OCI-LY3 (cell line): ENCODE measurements at regions not wholly inside any gene's neighbourhood (a gene's known extent, or its start where the extent isn't known, plus 50 kb on each side); places are given as distances from the start of the nearest gene placed in this dataset.

ENCODE experiments used
- H2AFZ ChIP-seq: fragments of 200-600, 300-600 bp; shearing (Covaris generic); 2 replicates; pipeline ENCODE4 v1.6.0; 2014; ENCODE audit warnings: antibody characterized with exemption, low read depth, low read length
- H3K27ac ChIP-seq: fragments of 200-600, 300-600 bp; sonication (generic); 2 replicates; pipeline ENCODE4 v1.5.1; 2014; ENCODE audit warnings: mild to moderate bottlenecking, low read length, moderate library complexity, mixed read lengths
- H3K27me3 ChIP-seq: fragments of 200-600, 300-600 bp; sonication (generic); 2 replicates; pipeline ENCODE4 v1.6.1; 2014; ENCODE audit warnings: low read depth, low read length, mixed read lengths
- H3K36me3 ChIP-seq: fragments of 200-600, 300-600 bp; sonication (generic); replicated peaks from 2 replicates; pipeline ENCODE3; 2014; ENCODE audit warnings: low read depth, low read length, mixed read lengths
- H3K4me1 ChIP-seq: fragments of 300-600, 200-600 bp; sonication (generic); 2 replicates; pipeline ENCODE4 v1.6.1; 2014; ENCODE audit warnings: low read length, mixed read lengths
- H3K4me2 ChIP-seq: fragments of 200-600, 300-600 bp; sonication (generic); 2 replicates; pipeline ENCODE4 v1.6.1; 2014; ENCODE audit warnings: low read length, mixed read lengths
- H3K4me3 ChIP-seq: fragments of 300-600, 200-600 bp; sonication (generic); 2 replicates; pipeline ENCODE4 v1.5.1; 2014; ENCODE audit warnings: antibody characterized with exemption, mild to moderate bottlenecking, low read length, moderate library complexity
- H3K79me2 ChIP-seq: fragments of 300-600, 200-600 bp; shearing (Covaris generic); 2 replicates; pipeline ENCODE4 v1.6.1; 2014; ENCODE audit warnings: mild to moderate bottlenecking, low read length, mixed read lengths
- H3K9ac ChIP-seq: fragments of 300-600, 200-600 bp; shearing (Covaris generic); 2 replicates; pipeline ENCODE4 v1.6.0; 2014; ENCODE audit warnings: mild to moderate bottlenecking, low read length, moderate library complexity
- H3K9me3 ChIP-seq: fragments of 200-600, 300-600 bp; shearing (Covaris generic); 2 replicates; pipeline ENCODE4 v1.6.1; 2014; ENCODE audit warnings: low read length, mixed read lengths; ENCODE audit not compliant: insufficient read depth
- H4K20me1 ChIP-seq: fragments of 200-600, 300-600 bp; sonication (generic); 2 replicates; pipeline ENCODE4 v1.6.1; 2016; ENCODE audit warnings: low read length, mixed read lengths; ENCODE audit not compliant: insufficient read depth
- CTCF ChIP-seq: fragments of 200-600, 300-600 bp; sonication (generic); IDR thresholded peaks from 2 replicates; pipeline ENCODE4 v1.5.1; 2014; ENCODE audit warnings: antibody characterized with exemption, low read length, low read depth
- EZH2phosphoT487 ChIP-seq: fragments of 200-600 bp; shearing (Covaris generic); IDR thresholded peaks from 2 replicates; pipeline ENCODE4 v1.6.1; 2018; ENCODE audit warnings: antibody characterized with exemption, mixed run types, low read depth

GRCh38 chr4:45648846-45649245 is 475.0 kb downstream of the GABRG1 start:
- H3K27me3 ChIP-seq, result no peaks in the 10 kb centered on the region
- no peak overlapping the region for H3K27ac ChIP-seq
- no peak overlapping the region for H2AFZ ChIP-seq
- H3K4me2 ChIP-seq, result no peak overlapping the region
- no peaks in the 10 kb centered on the region for H3K4me1 ChIP-seq
- H3K4me3 ChIP-seq, result no peak overlapping the region
- no peaks in the 10 kb centered on the region for H4K20me1 ChIP-seq
- TF ChIP-seq CTCF, result no peak
- TF ChIP-seq EZH2phosphoT487, result no peak
- H3K9ac ChIP-seq, result no peak overlapping the region
- H3K9me3 ChIP-seq, result no peaks in the 10 kb centered on the region
- no peaks in the 10 kb centered on the region for H3K79me2 ChIP-seq
- no peaks in the 10 kb centered on the region for H3K36me3 ChIP-seq

- Histone ChIP-seq H3K4me2 (no peak overlapping the region), H3K4me3 (no peak overlapping the region), H3K4me1 (no peaks in the 10 kb centered on the region), H3K9me3 (no peaks in the 10 kb centered on the region), H3K79me2 (no peaks in the 10 kb centered on the region), H3K9ac (no peak overlapping the region), H4K20me1 (no peaks in the 10 kb centered on the region), H3K27me3 (no peaks in the 10 kb centered on the region), H2AFZ (no peak overlapping the region), H3K36me3 (no peaks in the 10 kb centered on the region), H3K27ac (no peak overlapping the region)
- no peak for TF ChIP-seq CTCF
- no peak for TF ChIP-seq EZH2phosphoT487
These were observed 476.0 kb downstream of the GABRG1 start for GRCh38 chr4:45647823-45648222.

GRCh38 chr4:45646885-45647590 is 476.8 kb downstream of the GABRG1 start:
- no peak overlapping the region for H2AFZ ChIP-seq
- H3K4me3 ChIP-seq, result no peak overlapping the region
- H3K9me3 ChIP-seq, result no peaks in the 10 kb centered on the region
- no peaks in the 10 kb centered on the region for H3K27me3 ChIP-seq
- H4K20me1 ChIP-seq, result no peaks in the 10 kb centered on the region
- H3K4me1 ChIP-seq, result no peaks in the 10 kb centered on the region
- no peak overlapping the region for H3K27ac ChIP-seq
- no peak overlapping the region for H3K9ac ChIP-seq
- H3K36me3 ChIP-seq, result no peaks in the 10 kb centered on the region
- TF ChIP-seq CTCF (no peak), EZH2phosphoT487 (no peak)
- no peaks in the 10 kb centered on the region for H3K79me2 ChIP-seq
- H3K4me2 ChIP-seq, result no peak overlapping the region

- TF ChIP-seq CTCF, result no peak
- no peak for TF ChIP-seq EZH2phosphoT487
- Histone ChIP-seq H3K79me2 (no peaks in the 10 kb centered on the region), H3K27ac (no peak overlapping the region), H3K4me2 (no peak overlapping the region), H3K4me3 (no peak overlapping the region), H3K9ac (no peak overlapping the region), H3K4me1 (no peaks in the 10 kb centered on the region), H2AFZ (no peak overlapping the region), H3K27me3 (no peaks in the 10 kb centered on the region), H3K9me3 (no peaks in the 10 kb centered on the region), H4K20me1 (no peaks in the 10 kb centered on the region), H3K36me3 (no peaks in the 10 kb centered on the region)
These were observed 483.6 kb downstream of the GABRG1 start for GRCh38 chr4:45640281-45640680.
